A549 (cell line): ENCODE measurements at regions not wholly inside any gene's neighbourhood (a gene's known extent, or its start where the extent isn't known, plus 50 kb on each side); places are given as distances from the start of the nearest gene placed in this dataset.

Source experiments
- ATAC-seq, 2 experiments: fragments of 200-7000 bp in 1 of 2; fragments of >200 bp in 1 of 2; cut with Nextera tagmentation in 1 of 2; cut with Tn5 transposase in 1 of 2; 3 replicates each; pipeline versions ENCODE4 v1.8.0 to v1.9.1; 2018 to 2020; ENCODE audit warnings: mild to moderate bottlenecking in 1 of 2, moderate library complexity in 1 of 2
- CTCF ChIA-PET: fragments of 300-600 bp; sonication (Branson Sonifier 250); formaldehyde crosslinking; extraction: SDS; loops from one replicate; lab custom pipeline; 2021; ENCODE audit warnings: antibody characterized with exemption, inconsistent platforms; lab: Yijun Ruan, JAX
- POLR2A ChIA-PET: fragments of 350-600 bp; formaldehyde crosslinking; extraction: SDS; loops from one replicate; lab custom pipeline; 2021; ENCODE audit warnings: antibody characterized with exemption, inconsistent platforms; lab: Yijun Ruan, JAX
- DNase-seq, 2 experiments: peaks; one replicate each; pipeline versions ENCODE4 v3.0.0 to v3.0.0-alpha.2; 2011 to 2016; ENCODE audit warnings: low read depth in 1 of 2, low spot score in 1 of 2
- FAIRE-seq: peaks from 2 replicates; lab custom pipeline; 2011; peaks lifted over from hg19 to GRCh38; lab: Jason Lieb, UNC
- H3K27ac ChIP-seq, 2 experiments: fragments of >200 bp; sonication (Bioruptor Twin); formaldehyde crosslinking; 3 replicates each; pipeline ENCODE4 v1.5.1; 2016 to 2017
- H3K4me1 ChIP-seq: fragments of >200 bp; sonication (Bioruptor Twin); formaldehyde crosslinking; 3 replicates; pipeline ENCODE4 v1.6.1; 2016
- H3K4me2 ChIP-seq: fragments of >200 bp; sonication (Bioruptor Twin); formaldehyde crosslinking; 3 replicates; pipeline ENCODE4 v1.6.1; 2016
- H3K4me3 ChIP-seq: fragments of >200 bp; sonication (Bioruptor Twin); formaldehyde crosslinking; 3 replicates; pipeline ENCODE4 v1.5.1; 2016
- H3K9me3 ChIP-seq: fragments of >200 bp; sonication (Bioruptor Twin); formaldehyde crosslinking; 3 replicates; pipeline ENCODE4 v1.6.1; 2016
- CBX2 ChIP-seq: fragments of 200-600 bp; sonication (generic); IDR thresholded peaks from 2 replicates; pipeline ENCODE4 v1.6.1; 2016; ENCODE audit warnings: low read depth, mild to moderate bottlenecking, borderline replicate concordance
- CEBPB ChIP-seq, 2 experiments: fragments of >200 bp in 1 of 2; sonication (Bioruptor Twin) in 1 of 2; formaldehyde crosslinking in 1 of 2; IDR thresholded peaks; 2 replicates each; pipeline ENCODE4 v1.6.1; 2012 to 2016
- EHF ChIP-seq: fragments of 250-450 bp; sonication (Bioruptor Pico); IDR thresholded peaks from 2 replicates; pipeline ENCODE4 v1.5.0; 2020; ENCODE audit warnings: mild to moderate bottlenecking
- ESRRA ChIP-seq: fragments of 150-350 bp; IDR thresholded peaks from 2 replicates; pipeline ENCODE4 v1.6.1; 2014; ENCODE audit warnings: mild to moderate bottlenecking, low read length, borderline replicate concordance
- FOSB ChIP-seq: fragments of 250-450 bp; sonication (Bioruptor Pico); IDR thresholded peaks from 2 replicates; pipeline ENCODE4 v1.5.0; 2020; ENCODE audit warnings: mild to moderate bottlenecking, moderate library complexity
- GATA3 ChIP-seq: IDR thresholded peaks from 2 replicates; pipeline ENCODE4 v1.6.1; 2012; ENCODE audit warnings: borderline replicate concordance
- HEYL ChIP-seq: fragments of 250-450 bp; sonication (Bioruptor Pico); IDR thresholded peaks from 2 replicates; pipeline ENCODE4 v1.8.0; 2021; ENCODE audit warnings: mild to moderate bottlenecking, moderate library complexity
- HMGXB4 ChIP-seq: fragments of 250-450 bp; sonication (Bioruptor Pico); IDR thresholded peaks from 2 replicates; pipeline ENCODE4 v1.5.0; 2021; ENCODE audit warnings: mild to moderate bottlenecking, moderate library complexity, borderline replicate concordance
- HOXA7 ChIP-seq: fragments of 250-450 bp; sonication (Bioruptor Pico); IDR thresholded peaks from 2 replicates; pipeline ENCODE4 v1.5.0; 2020; ENCODE audit warnings: mild to moderate bottlenecking, moderate library complexity
- HOXB13 ChIP-seq: fragments of 250-450 bp; sonication (Bioruptor Pico); IDR thresholded peaks from 2 replicates; pipeline ENCODE4 v1.5.0; 2020; ENCODE audit warnings: low read depth, mild to moderate bottlenecking, moderate library complexity
- KDM1A ChIP-seq: fragments of 200-600 bp; sonication (generic); IDR thresholded peaks from 2 replicates; pipeline ENCODE4 v1.6.1; 2016; ENCODE audit warnings: low read depth, mild to moderate bottlenecking
- MAZ ChIP-seq: fragments of 150-350 bp; IDR thresholded peaks from 2 replicates; pipeline ENCODE4 v1.6.1; 2014; ENCODE audit warnings: antibody characterized with exemption, low read depth, low read length, borderline replicate concordance
- NPAS2 ChIP-seq: fragments of 250-450 bp; sonication (Bioruptor Pico); IDR thresholded peaks from 2 replicates; pipeline ENCODE4 v1.8.0; 2022; ENCODE audit warnings: mild to moderate bottlenecking, moderate library complexity, borderline replicate concordance
- NR3C1 ChIP-seq: fragments of >200 bp; sonication (Bioruptor Twin); formaldehyde crosslinking; IDR thresholded peaks from 3 replicates; pipeline ENCODE4 v1.6.1; 2017
- RARB ChIP-seq: fragments of 250-450 bp; sonication (Bioruptor Pico); IDR thresholded peaks from 2 replicates; pipeline ENCODE4 v1.8.0; 2021; ENCODE audit warnings: mild to moderate bottlenecking, moderate library complexity
- SMC3 ChIP-seq: fragments of >200 bp; sonication (Bioruptor Twin); formaldehyde crosslinking; IDR thresholded peaks from 3 replicates; pipeline ENCODE4 v1.6.1; 2018; ENCODE audit warnings: inconsistent platforms
- SREBF2 ChIP-seq: fragments of 450-650 bp; IDR thresholded peaks from 2 replicates; pipeline ENCODE4 v1.6.1; 2014; ENCODE audit warnings: mild to moderate bottlenecking, moderate library complexity
- TFCP2L1 ChIP-seq: fragments of 250-450 bp; sonication (Bioruptor Pico); IDR thresholded peaks from 2 replicates; pipeline ENCODE4 v1.5.0; 2021; ENCODE audit warnings: mild to moderate bottlenecking
- USF2 ChIP-seq: fragments of 450-650 bp; IDR thresholded peaks from 2 replicates; pipeline ENCODE4 v1.6.1; 2014; ENCODE audit warnings: antibody characterized with exemption
- ZC3H11A ChIP-seq: fragments of 450-650 bp; IDR thresholded peaks from 2 replicates; pipeline ENCODE4 v1.6.1; 2014; ENCODE audit warnings: antibody characterized with exemption, mild to moderate bottlenecking
- ZSCAN20 ChIP-seq: fragments of 250-450 bp; sonication (Bioruptor Pico); IDR thresholded peaks from 2 replicates; pipeline ENCODE4 v1.8.0; 2022; ENCODE audit warnings: mild to moderate bottlenecking, moderate library complexity
- WGBS: methylation state at CpG from one replicate; pipeline ENCODE4 v1.1.6; 2017; ENCODE audit errors: missing lambda C conversion rate; 5-methylcytosine and 5-hydroxymethylcytosine counted together
- TF ChIP-seq, protein P1 (sequence below): fragments of 250-450 bp; sonication (Bioruptor Pico); IDR thresholded peaks from 2 replicates; pipeline ENCODE4 v1.5.0; 2020; ENCODE audit warnings: low read depth, mild to moderate bottlenecking, moderate library complexity
- TF ChIP-seq, protein P2 (sequence below): fragments of >200 bp; sonication (Bioruptor Twin); formaldehyde crosslinking; IDR thresholded peaks from 3 replicates; pipeline ENCODE4 v1.6.1; 2016

DNA sequence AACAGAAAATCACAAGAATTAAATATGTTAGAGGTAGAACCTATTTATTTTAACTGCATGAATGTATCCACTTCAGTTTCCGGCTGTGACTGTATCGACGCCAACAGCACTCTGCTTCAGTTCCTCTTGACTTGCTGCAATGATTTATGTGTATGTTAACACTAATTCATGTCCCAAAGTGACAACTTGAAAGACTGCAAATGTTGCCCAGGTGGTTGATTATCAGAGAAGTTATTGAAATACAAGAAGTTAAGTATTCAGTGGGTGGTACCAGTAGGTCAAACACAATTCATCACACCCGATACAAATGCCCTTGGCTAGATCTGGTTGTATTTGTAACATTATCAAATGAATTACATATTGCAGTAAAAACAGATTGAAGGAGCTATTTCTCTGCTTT is 622.7 kb upstream of the CDH18 start (continued):
- no peak for TF ChIP-seq ZC3H11A
- TF ChIP-seq, all 56 proteins: peak for 0

- TF ChIP-seq CEBPB (IDR thresholded peaks at IDR 0.05) (no peak), HOXB13 (CRISPR knock-in tag) (no peak), NPAS2 (CRISPR knock-in tag) (no peak), TFCP2L1 (no peak), HOXA7 (CRISPR knock-in tag) (no peak), CBX2 (no peak), NR3C1 (no peak), MAZ (no peak), ZSCAN20 (CRISPR knock-in tag) (no peak), KDM1A (no peak), ZC3H11A (no peak), HMGXB4 (no peak), ESRRA (no peak), USF2 (no peak), EHF (CRISPR knock-in tag) (no peak), FOSB (CRISPR knock-in tag) (no peak), SREBF2 (no peak), GATA3 (no peak)
- TF ChIP-seq, protein P1, sequence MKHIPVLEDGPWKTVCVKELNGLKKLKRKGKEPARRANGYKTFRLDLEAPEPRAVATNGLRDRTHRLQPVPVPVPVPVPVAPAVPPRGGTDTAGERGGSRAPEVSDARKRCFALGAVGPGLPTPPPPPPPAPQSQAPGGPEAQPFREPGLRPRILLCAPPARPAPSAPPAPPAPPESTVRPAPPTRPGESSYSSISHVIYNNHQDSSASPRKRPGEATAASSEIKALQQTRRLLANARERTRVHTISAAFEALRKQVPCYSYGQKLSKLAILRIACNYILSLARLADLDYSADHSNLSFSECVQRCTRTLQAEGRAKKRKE (CRISPR knock-in tag): no peak
- TF ChIP-seq, protein P2, sequence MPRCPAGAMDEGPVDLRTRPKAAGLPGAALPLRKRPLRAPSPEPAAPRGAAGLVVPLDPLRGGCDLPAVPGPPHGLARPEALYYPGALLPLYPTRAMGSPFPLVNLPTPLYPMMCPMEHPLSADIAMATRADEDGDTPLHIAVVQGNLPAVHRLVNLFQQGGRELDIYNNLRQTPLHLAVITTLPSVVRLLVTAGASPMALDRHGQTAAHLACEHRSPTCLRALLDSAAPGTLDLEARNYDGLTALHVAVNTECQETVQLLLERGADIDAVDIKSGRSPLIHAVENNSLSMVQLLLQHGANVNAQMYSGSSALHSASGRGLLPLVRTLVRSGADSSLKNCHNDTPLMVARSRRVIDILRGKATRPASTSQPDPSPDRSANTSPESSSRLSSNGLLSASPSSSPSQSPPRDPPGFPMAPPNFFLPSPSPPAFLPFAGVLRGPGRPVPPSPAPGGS: no peak
These were observed 621.1 kb upstream of the CDH18 start for GRCh38 chr5:20609126-20609525.

GRCh38 chr5:20608567-20608966 is 620.6 kb upstream of the CDH18 start:
- POLR2A ChIA-PET: no interaction called here

More at GRCh38 chr5:20609126-20609525, 621.1 kb upstream of the CDH18 start:
- no peak overlapping the region for H3K27ac ChIP-seq
- ChIA-PET CTCF (no interaction called here), POLR2A (no interaction called here)
- ATAC-seq: no peak
- WGBS: 39% methylated on average over 1 of the region's 1 CpG
- H3K4me2 ChIP-seq: no peak overlapping the region
- no peak overlapping the region for H3K4me3 ChIP-seq
- no peaks in the 10 kb centered on the region for H3K9me3 ChIP-seq
- FAIRE-seq: no peak
- no peaks in the 10 kb centered on the region for H3K4me1 ChIP-seq
- no peak for DNase-seq

More at GRCh38 chr5:20608567-20608966, 620.6 kb upstream of the CDH18 start:
- TF ChIP-seq HEYL (CRISPR knock-in tag) (no peak), MAZ (no peak), RARB (CRISPR knock-in tag) (no peak), SMC3 (no peak)
- Histone ChIP-seq H3K4me3 (no peak overlapping the region), H3K9me3 (no peaks in the 10 kb centered on the region), H3K4me1 (no peaks in the 10 kb centered on the region), H3K4me2 (no peak overlapping the region), H3K27ac (no peak overlapping the region)
- ATAC-seq: no peak
- CTCF ChIA-PET: no interaction called here
- no peak for DNase-seq
- no peak for FAIRE-seq
